ENCODE measurements at regions not wholly inside any gene's neighbourhood (a gene's known extent, or its start where the extent isn't known, plus 50 kb on each side); places are given as distances from the start of the nearest gene placed in this dataset.

DNA sequence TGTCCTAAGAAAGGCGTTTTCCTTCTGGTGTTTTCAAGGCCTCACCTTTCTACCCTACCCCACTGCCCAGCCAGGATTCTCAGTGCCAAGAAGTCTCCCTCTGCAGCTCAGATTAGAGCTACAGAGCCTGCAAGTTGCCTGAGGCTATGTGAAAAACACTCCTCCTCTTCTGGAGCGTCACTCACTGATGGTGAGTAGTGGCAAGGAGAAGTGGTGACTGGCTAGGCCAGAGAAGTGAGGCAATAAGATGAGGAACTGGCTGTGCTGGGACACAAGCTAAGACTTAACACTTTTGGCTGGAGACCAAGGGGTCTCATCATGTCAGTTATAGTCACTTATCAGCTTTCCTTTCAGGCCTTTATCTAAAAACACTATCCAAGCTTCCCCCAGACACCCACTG, 86.7 kb upstream of the PRKAR2B start:
- no peak for DNase-seq

DNA sequence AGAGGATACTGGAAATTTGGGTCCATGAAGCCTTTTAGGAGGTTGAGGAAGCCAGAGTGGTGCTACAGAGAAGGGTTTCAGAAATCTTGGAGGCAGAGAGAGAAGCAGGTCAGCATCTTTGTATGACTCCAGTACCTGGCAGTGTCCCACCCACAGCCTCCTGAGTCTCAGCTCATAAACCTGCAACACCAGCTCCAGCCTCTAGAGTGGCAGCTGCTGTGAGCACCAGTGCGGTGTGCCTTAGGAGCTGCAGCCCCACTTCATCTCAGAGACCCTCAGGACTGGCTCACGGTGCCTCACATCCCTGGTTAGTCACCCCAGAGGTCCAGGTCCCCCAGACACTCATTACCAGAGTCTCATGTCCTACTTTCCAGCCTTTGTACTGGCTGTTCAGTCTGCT, 84.8 kb upstream of the PRKAR2B start:
- peak; percentile 35 for DNase-seq

DNA sequence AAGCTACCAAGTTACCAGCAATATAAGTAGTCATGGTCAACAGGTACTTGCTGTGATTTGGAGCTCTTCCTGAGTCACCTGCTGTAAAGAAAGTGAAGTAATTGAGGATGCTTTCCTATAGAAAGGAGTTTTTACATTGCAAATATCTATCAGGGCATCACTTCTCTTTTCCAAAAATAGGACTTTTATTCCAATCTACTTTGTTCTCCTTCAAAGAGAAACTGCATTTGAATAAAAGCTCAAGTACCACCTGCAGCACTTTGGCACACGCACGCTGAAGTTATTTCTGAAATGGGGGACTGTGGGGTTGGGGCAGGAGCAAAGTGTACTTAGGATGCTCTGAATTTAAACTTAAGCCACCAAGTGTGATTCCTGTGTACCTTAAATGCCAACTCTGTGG, 81.8 kb upstream of the PRKAR2B start:
- no peak for DNase-seq

DNA sequence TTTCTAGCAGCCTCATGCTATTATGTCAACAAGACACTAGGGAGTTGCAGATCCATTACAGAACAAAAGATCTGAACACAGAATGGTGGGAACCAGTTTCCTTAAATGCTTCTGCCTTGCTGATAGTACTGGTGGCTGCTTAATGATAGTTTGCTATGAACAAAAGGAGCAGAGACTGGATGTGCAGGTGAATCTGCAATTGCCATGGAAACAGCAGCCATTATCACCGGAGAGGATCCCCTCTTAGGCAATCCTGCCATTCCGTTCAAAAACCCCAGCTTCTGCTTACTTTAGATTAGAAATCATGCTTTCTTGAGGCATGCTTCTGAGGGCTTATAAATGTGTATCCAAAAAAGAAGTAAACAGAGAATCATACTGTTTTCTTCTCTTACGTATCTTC, 80.0 kb upstream of the PRKAR2B start:
- no peak for DNase-seq

DNA sequence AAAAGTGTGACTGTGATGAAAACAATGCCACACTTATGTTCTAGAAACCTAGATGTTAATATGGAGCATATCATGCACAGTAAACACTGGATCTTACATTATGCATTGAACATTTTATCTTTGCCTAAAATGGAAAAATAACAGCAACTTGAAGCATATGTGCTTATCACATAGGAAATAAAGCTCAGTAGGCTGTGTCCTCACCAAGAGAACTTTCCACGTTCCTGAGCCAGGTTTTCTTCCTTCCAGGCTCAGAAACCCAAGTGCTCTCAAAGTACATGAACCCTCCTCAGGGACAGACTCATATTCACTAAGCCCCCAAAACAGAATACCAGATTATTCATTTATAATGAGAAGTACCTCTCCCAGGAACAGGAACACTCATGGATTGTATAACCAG, 79.4 kb upstream of the PRKAR2B start:
- DNase-seq: no peak

DNA sequence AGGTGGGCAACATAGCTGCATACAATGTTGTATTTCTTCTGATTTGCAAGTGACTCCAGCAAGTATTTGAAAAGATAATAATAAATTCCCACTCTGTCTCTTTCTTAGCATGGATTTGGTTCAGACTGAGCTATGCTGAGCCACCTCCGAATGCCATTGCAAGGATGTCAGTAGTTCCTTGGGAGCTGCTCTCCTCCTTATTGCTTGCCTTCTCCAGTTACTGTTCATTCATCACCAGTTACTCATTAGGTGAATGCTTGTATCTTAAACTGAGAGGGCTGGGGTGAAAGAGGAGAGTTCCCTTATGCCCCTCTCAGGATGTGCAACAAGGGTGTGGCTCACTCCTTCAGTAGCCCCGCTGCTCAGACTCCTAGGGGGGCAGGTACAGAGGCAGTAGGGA, 78.4 kb upstream of the PRKAR2B start:
- DNase-seq: no peak

DNA sequence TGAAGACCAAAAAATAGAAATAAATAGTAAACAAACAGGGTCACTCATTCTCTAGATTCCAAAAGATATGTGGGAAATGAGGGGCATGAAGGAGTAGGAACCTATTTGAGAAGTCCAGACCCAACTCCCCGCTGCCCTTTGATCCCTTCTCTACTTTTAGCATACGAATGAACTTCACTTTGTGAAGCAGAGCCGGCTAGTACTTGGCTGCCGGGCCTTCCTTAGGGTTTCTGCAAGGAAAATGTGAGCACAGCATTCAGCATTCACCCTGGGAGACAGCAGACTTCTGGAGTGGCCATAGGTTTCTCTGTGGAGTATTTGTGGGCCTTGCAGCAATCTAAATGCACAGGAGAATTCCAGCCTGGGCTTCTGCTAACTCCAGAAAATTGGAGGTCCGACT, 76.3 kb upstream of the PRKAR2B start:
- DNase-seq: no peak

DNA sequence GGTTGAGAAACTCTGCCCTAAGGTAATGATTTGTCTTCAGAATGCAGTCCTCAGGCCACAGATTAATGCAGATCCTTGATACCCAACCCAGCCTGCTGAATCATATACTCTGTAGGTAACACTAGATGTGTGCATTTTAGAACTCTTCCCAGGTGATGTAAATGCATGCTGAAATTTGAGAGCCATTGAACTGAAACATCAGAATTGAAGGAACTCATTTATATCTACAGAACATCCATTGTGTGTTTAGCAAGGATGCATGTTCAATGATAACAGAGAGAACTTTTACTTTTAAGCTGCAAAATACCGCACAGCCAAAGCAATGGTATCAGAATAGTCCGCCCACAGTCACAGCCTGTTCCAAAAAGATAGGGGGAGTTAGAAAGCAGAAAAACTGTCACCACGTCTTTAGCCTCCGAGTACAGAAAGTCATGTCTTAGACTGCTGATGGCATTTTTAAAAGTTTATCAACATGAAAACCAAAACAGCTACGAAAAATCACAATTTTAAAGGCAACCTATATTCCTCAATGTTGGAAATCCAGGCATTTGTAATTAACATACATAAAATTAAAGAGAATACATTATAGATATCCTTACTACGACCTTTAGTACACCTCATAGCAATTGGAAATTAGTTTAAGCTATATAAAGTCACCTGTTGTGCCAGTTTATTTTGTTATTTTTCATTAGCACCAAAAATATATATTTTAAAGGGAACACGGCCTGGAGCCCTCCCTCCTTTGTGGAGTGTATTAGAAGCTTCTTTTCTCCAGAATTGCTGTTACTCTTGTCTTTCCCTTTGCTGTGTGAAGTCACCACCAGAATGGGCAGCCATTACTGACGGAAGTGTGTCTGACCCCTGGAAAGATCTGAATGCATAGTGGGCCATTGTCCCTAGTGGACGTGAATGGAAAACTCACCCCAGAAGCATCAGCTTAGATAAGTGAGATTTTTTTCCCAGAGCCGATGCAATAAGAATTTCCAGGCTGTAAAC, 65.8 kb upstream of the PRKAR2B start:
- DNase-seq: no peak

DNA sequence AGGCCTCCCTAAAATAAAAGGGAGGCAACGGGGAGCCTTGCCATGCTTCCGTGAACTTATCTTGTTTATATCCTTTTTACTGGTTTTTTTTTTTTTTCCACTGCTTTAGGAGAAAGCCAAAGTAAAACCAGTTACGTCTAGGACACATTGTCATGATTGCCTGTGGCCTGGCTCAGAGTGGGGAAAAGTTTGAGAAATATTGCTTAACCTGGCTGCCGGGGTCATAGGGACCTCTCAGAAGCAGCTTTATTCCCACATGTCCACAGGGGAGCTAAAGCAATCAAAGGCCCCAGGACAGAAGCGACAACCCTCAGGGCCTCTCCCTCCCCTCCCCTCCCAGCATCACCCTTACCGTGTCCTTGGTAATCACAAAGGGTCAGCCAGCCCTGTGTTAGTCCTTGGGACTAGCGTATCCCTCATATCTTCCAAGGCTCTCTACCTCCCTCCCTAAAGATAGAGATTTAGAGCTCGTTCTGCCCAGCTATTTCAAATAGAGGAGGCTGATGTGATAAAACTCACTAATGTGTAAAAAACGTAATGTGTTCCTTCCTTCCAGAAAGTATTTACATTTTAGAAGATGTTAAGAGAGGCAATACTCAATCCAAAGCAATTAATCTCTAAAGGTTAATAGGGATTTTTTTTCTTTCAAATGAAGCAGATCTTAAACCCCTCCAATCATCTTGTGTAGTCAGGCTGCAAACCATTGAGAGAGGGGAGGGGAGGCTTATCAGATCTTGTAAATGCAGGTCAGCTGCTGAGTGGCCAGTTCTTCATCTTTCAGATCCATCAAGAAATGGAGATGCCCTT, 64.8 kb upstream of the PRKAR2B start:
- DNase-seq: no peak

DNA sequence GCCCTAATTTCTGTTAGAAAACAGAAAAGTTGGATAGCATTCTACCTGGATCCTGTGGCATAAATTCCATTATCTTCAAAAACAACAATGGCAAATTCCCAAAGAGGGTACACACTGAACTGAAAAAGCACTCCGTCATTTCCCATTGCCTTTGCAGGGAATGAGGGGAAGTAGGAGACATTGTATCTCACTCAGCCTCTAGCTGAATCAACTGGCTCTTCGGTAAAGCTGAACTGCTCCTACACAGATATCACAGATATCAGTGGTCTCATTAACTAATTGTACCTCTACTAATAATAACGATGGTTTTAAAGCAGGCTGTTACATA, 64.2 kb upstream of the PRKAR2B start:
- no peak for DNase-seq

DNA sequence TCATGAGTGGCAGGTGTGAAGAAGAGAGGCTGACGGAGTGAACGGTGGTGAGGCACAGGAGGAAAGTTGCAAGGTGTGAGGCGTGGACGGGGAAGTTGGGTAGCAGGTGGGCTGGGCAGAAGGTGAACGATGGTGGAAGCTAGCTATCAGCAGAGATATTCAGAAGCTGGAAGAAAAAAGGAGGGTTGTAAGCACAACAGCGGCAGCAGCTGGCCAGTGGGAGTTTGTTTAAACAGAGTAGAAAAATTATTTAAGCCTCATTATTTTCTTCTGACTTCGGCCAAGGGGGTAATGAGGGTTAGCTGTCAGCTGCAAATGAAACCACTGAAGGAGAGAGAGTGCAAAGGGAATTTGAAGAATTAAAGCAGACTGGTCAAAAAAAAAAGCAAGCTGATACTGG, 62.1 kb upstream of the PRKAR2B start:
- no peak for DNase-seq

DNA sequence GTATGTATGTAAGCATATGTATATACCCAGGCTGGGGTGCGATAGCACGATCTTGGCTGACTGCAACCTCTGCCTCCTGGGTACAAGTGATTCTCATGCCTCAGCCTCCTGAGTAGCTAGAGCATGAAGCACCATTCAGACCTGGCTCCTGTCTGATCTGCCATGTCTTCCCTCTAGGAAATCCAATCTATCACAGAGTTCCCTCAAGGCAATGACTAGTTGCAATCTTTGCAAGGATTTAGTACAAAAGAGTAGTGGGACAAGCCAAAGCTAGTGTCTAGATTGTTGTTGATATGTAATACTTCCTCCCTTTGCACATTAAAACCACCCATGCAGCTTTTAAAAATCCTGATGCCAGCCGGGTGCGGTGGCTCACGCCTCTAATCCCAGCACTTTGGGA, 60.5 kb upstream of the PRKAR2B start:
- DNase-seq: no peak

DNA sequence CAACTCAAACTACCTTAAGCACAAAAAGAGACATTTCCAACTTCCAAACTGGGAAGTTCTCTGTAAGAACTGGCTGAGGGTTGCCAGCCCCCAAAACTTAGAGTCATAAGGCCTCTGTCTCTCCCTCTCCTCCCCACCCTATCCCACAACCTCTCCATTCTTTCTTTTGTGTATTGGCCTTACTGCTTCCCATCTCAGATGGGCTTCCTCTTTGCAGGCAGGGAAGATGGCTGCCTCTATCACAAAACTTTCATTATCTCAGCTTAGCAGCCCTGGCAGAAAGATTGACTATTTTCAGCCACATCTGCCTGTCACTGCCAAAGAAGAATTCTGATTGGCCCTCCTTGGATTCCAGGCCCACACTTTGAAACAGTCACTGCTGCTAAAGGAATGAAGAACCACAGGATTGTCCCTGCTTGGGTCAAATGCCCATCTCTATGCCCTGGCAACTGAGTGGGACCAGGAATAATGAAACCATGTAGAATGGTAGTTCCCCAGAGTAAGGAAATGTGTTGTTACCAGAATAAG, 58.0 kb upstream of the PRKAR2B start:
- no peak for DNase-seq

DNA sequence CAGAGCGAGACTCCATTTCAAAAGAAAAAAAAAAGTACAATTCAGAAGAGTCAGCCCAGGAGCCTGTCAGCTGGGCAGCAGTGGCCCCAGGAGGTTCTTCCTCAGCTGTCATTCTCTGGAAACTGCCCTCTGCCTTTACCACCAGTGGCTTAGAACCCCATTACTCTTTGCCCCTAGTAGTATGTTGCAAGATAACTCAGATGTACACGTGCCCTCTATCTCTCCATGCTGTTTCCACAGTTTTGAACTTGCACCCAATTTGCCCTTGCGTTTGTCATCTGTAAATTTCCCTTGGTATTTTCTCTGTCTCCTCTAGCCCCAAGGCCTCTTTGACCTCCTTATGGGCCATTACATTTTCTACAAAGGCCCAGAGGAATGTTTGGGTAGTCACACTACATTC, 56.7 kb upstream of the PRKAR2B start:
- no peak for DNase-seq

DNA sequence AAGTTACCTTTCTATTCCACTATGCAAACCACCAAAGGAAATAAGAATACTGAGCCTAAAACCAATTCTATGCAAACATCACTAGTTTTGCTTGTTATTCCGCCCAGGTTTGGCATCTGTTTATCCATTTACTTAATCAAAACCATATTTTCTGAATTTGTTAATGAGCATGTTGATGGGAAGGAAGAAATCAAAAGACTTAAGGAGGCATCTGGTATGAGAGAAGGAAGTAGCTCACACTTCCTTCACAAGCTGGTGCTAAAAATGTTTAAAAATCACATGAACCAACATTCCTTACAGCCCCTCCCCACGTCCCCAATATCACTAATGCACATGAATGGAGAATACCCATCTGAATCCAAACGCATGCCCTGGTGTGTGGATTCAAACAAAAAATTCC, 52.0 kb upstream of the PRKAR2B start:
- DNase-seq: no peak
